ENCODE measurements at regions not wholly inside any gene's neighbourhood (a gene's known extent, or its start where the extent isn't known, plus 50 kb on each side); places are given as distances from the start of the nearest gene placed in this dataset.

- no peaks in the 10 kb centered on the region for H3K36me3 ChIP-seq (ENCODE audit: control insufficient read depth, insufficient read depth, low read length)
- H3K27me3 ChIP-seq (ENCODE audit: control insufficient read depth, insufficient read depth, low read length) = no peaks in the 10 kb centered on the region
- H3K9me3 ChIP-seq (ENCODE audit: control insufficient read depth, insufficient read depth, low read length) = 0 out of 2 replicates have a peak, but pooled peaks cover 2% of the 10 kb centered on the region
- no peak overlapping the region for H3K27ac ChIP-seq (ENCODE audit: low read depth, low read length)
- no peak overlapping the region for H3K4me3 ChIP-seq (ENCODE audit: low read depth, low read length)
- peaks cover 10% of the 10 kb centered on the region for H3K4me1 ChIP-seq (ENCODE audit: control insufficient read depth, insufficient read depth, low read length)
- H3K9ac ChIP-seq (ENCODE audit: low read depth, low read length) = no peak overlapping the region
Observed at GRCh38 chr3:137097386-137097785, 139.6 kb downstream of the IL20RB start.

GRCh38 chr3:137097852-137098251 lies 140.1 kb downstream of the IL20RB start:
- Histone ChIP-seq H3K9ac (ENCODE audit: low read depth, low read length) (no peak overlapping the region), H3K4me1 (ENCODE audit: control insufficient read depth, insufficient read depth, low read length) (peaks cover 10% of the 10 kb centered on the region), H3K27ac (ENCODE audit: low read depth, low read length) (no peak overlapping the region), H3K27me3 (ENCODE audit: control insufficient read depth, insufficient read depth, low read length) (no peaks in the 10 kb centered on the region), H3K9me3 (ENCODE audit: control insufficient read depth, insufficient read depth, low read length) (0 out of 2 replicates have a peak, but pooled peaks cover 2% of the 10 kb centered on the region), H3K4me3 (ENCODE audit: low read depth, low read length) (no peak overlapping the region), H3K36me3 (ENCODE audit: control insufficient read depth, insufficient read depth, low read length) (no peaks in the 10 kb centered on the region)

GRCh38 chr3:137099364-137100219 lies 141.8 kb downstream of the IL20RB start:
- Histone ChIP-seq H3K36me3 (ENCODE audit: control insufficient read depth, insufficient read depth, low read length) (no peaks in the 10 kb centered on the region), H3K27me3 (ENCODE audit: control insufficient read depth, insufficient read depth, low read length) (no peaks in the 10 kb centered on the region), H3K4me1 (ENCODE audit: control insufficient read depth, insufficient read depth, low read length) (peaks cover 10% of the 10 kb centered on the region), H3K4me3 (ENCODE audit: low read depth, low read length) (no peak overlapping the region), H3K9ac (ENCODE audit: low read depth, low read length) (no peak overlapping the region), H3K27ac (ENCODE audit: low read depth, low read length) (no peak overlapping the region), H3K9me3 (ENCODE audit: control insufficient read depth, insufficient read depth, low read length) (0 out of 2 replicates have a peak, but pooled peaks cover 2% of the 10 kb centered on the region)

- Histone ChIP-seq H3K4me1 (ENCODE audit: control insufficient read depth, insufficient read depth, low read length) (peaks cover 15% of the 10 kb centered on the region), H3K9me3 (ENCODE audit: control insufficient read depth, insufficient read depth, low read length) (0 out of 2 replicates have a peak, but pooled peaks cover 2% of the 10 kb centered on the region), H3K36me3 (ENCODE audit: control insufficient read depth, insufficient read depth, low read length) (no peaks in the 10 kb centered on the region), H3K27ac (ENCODE audit: low read depth, low read length) (no peak overlapping the region), H3K9ac (ENCODE audit: low read depth, low read length) (no peak overlapping the region), H3K4me3 (ENCODE audit: low read depth, low read length) (no peak overlapping the region), H3K27me3 (ENCODE audit: control insufficient read depth, insufficient read depth, low read length) (no peaks in the 10 kb centered on the region)
Observed at GRCh38 chr3:137100326-137100725, 142.5 kb downstream of the IL20RB start.

GRCh38 chr3:137103739-137104138 lies 146.0 kb downstream of the IL20RB start:
- H3K36me3 ChIP-seq (ENCODE audit: control insufficient read depth, insufficient read depth, low read length) = no peaks in the 10 kb centered on the region
- H3K4me3 ChIP-seq (ENCODE audit: low read depth, low read length) = no peak overlapping the region
- no peak overlapping the region for H3K27ac ChIP-seq (ENCODE audit: low read depth, low read length)
- H3K9ac ChIP-seq (ENCODE audit: low read depth, low read length) = no peak overlapping the region
- H3K27me3 ChIP-seq (ENCODE audit: control insufficient read depth, insufficient read depth, low read length) = no peaks in the 10 kb centered on the region
- H3K4me1 ChIP-seq (ENCODE audit: control insufficient read depth, insufficient read depth, low read length) = peaks cover 37% of the 10 kb centered on the region
- H3K9me3 ChIP-seq (ENCODE audit: control insufficient read depth, insufficient read depth, low read length) = 0 out of 2 replicates have a peak, but pooled peaks cover 2% of the 10 kb centered on the region

GRCh38 chr3:137105277-137105977 lies 147.6 kb downstream of the IL20RB start:
- Histone ChIP-seq H3K27me3 (ENCODE audit: control insufficient read depth, insufficient read depth, low read length) (no peaks in the 10 kb centered on the region), H3K27ac (ENCODE audit: low read depth, low read length) (peak overlapping the region; percentile 89), H3K4me3 (ENCODE audit: low read depth, low read length) (peak overlapping the region; percentile 52), H3K36me3 (ENCODE audit: control insufficient read depth, insufficient read depth, low read length) (no peaks in the 10 kb centered on the region), H3K4me1 (ENCODE audit: control insufficient read depth, insufficient read depth, low read length) (peaks cover 46% of the 10 kb centered on the region), H3K9me3 (ENCODE audit: control insufficient read depth, insufficient read depth, low read length) (0 out of 2 replicates have a peak, but pooled peaks cover under 1% of the 10 kb centered on the region), H3K9ac (ENCODE audit: low read depth, low read length) (peak overlapping the region; percentile 49; the same call in 1 of the 2 replicates)

- H3K9me3 ChIP-seq (ENCODE audit: control insufficient read depth, insufficient read depth, low read length) = no peaks in the 10 kb centered on the region
- H3K4me3 ChIP-seq (ENCODE audit: low read depth, low read length) = no peak overlapping the region
- H3K27ac ChIP-seq (ENCODE audit: low read depth, low read length) = peak overlapping the region; percentile 37
- H3K4me1 ChIP-seq (ENCODE audit: control insufficient read depth, insufficient read depth, low read length) = peaks cover 43% of the 10 kb centered on the region
- H3K9ac ChIP-seq (ENCODE audit: low read depth, low read length) = no peak overlapping the region
- no peaks in the 10 kb centered on the region for H3K27me3 ChIP-seq (ENCODE audit: control insufficient read depth, insufficient read depth, low read length)
- no peaks in the 10 kb centered on the region for H3K36me3 ChIP-seq (ENCODE audit: control insufficient read depth, insufficient read depth, low read length)
Observed at GRCh38 chr3:137106612-137107240, 148.9 kb downstream of the IL20RB start.

- Histone ChIP-seq H3K4me1 (ENCODE audit: control insufficient read depth, insufficient read depth, low read length) (peaks cover 43% of the 10 kb centered on the region), H3K9ac (ENCODE audit: low read depth, low read length) (no peak overlapping the region), H3K36me3 (ENCODE audit: control insufficient read depth, insufficient read depth, low read length) (no peaks in the 10 kb centered on the region), H3K27me3 (ENCODE audit: control insufficient read depth, insufficient read depth, low read length) (no peaks in the 10 kb centered on the region), H3K9me3 (ENCODE audit: control insufficient read depth, insufficient read depth, low read length) (no peaks in the 10 kb centered on the region), H3K4me3 (ENCODE audit: low read depth, low read length) (no peak overlapping the region), H3K27ac (ENCODE audit: low read depth, low read length) (peak overlapping the region; percentile 7)
Observed at GRCh38 chr3:137108699-137109440, 151.1 kb downstream of the IL20RB start.

- Histone ChIP-seq H3K4me3 (ENCODE audit: low read depth, low read length) (no peak overlapping the region), H3K27ac (ENCODE audit: low read depth, low read length) (no peak overlapping the region), H3K27me3 (ENCODE audit: control insufficient read depth, insufficient read depth, low read length) (no peaks in the 10 kb centered on the region), H3K36me3 (ENCODE audit: control insufficient read depth, insufficient read depth, low read length) (no peaks in the 10 kb centered on the region), H3K9ac (ENCODE audit: low read depth, low read length) (no peak overlapping the region), H3K4me1 (ENCODE audit: control insufficient read depth, insufficient read depth, low read length) (peaks cover 37% of the 10 kb centered on the region), H3K9me3 (ENCODE audit: control insufficient read depth, insufficient read depth, low read length) (no peaks in the 10 kb centered on the region)
Observed at GRCh38 chr3:137110392-137110996, 152.7 kb downstream of the IL20RB start.

GRCh38 chr3:137111497-137111896 lies 153.7 kb downstream of the IL20RB start:
- Histone ChIP-seq H3K9me3 (ENCODE audit: control insufficient read depth, insufficient read depth, low read length) (no peaks in the 10 kb centered on the region), H3K36me3 (ENCODE audit: control insufficient read depth, insufficient read depth, low read length) (no peaks in the 10 kb centered on the region), H3K4me3 (ENCODE audit: low read depth, low read length) (no peak overlapping the region), H3K27ac (ENCODE audit: low read depth, low read length) (no peak overlapping the region), H3K4me1 (ENCODE audit: control insufficient read depth, insufficient read depth, low read length) (peaks cover 28% of the 10 kb centered on the region), H3K27me3 (ENCODE audit: control insufficient read depth, insufficient read depth, low read length) (no peaks in the 10 kb centered on the region), H3K9ac (ENCODE audit: low read depth, low read length) (no peak overlapping the region)

All from HUES48 (cell line).